Fibroblast of skin of scalp (primary cell): ENCODE measurements at regions not wholly inside any gene's neighbourhood (a gene's known extent, or its start where the extent isn't known, plus 50 kb on each side); places are given as distances from the start of the nearest gene placed in this dataset.
A peak's percentile ranks its signal among the peaks of the same experiment; 100 is the strongest.
"Not testable (repeated sequence)": the region's sequence is repeated elsewhere in the genome, so short reads cannot be mapped to it uniquely, and the experiment has no call there.

Experiments
- DNase-seq: peaks from one replicate; pipeline ENCODE4 v3.0.0-alpha.2; 2013

- peak; percentile 7 for DNase-seq
Measured at GRCh38 chr3:87792534-87793336, 266.1 kb downstream of the CGGBP1 start, which contains the start of gene HTR1F. Gene HTR1F (plus strand): TSS chr3:87792706.

GRCh38 chr3:87792198-87792533, 266.6 kb downstream of the CGGBP1 start:
- no peak for DNase-seq

GRCh38 chr3:87791248-87792027, 267.4 kb downstream of the CGGBP1 start:
- DNase-seq: no peak

GRCh38 chr3:87789049-87789448, 269.8 kb downstream of the CGGBP1 start:
- not testable (repeated sequence) for DNase-seq

GRCh38 chr3:87788516-87788915, 270.3 kb downstream of the CGGBP1 start:
- no peak for DNase-seq

GRCh38 chr3:87780811-87781210, 278.0 kb downstream of the CGGBP1 start:
- DNase-seq: no peak

GRCh38 chr3:87778876-87779275, 279.9 kb downstream of the CGGBP1 start:
- no peak for DNase-seq

- DNase-seq: peak; percentile 21
Measured at GRCh38 chr3:87771337-87772192, 287.2 kb downstream of the CGGBP1 start.

GRCh38 chr3:87766721-87767120, 292.1 kb downstream of the CGGBP1 start:
- no peak for DNase-seq

- no peak for DNase-seq
Measured at GRCh38 chr3:87765256-87765655, 293.5 kb downstream of the CGGBP1 start.

- DNase-seq: no peak
Measured at GRCh38 chr3:87761795-87762194, 297.0 kb downstream of the CGGBP1 start.

- DNase-seq: no peak
Measured at GRCh38 chr3:87761341-87761740, 297.5 kb downstream of the CGGBP1 start.

GRCh38 chr3:87756616-87757015, 302.2 kb downstream of the CGGBP1 start:
- no peak for DNase-seq

GRCh38 chr3:87755852-87756251, 303.0 kb downstream of the CGGBP1 start:
- DNase-seq: no peak

- no peak for DNase-seq
Measured at GRCh38 chr3:87742250-87742649, 316.6 kb downstream of the CGGBP1 start.

- DNase-seq: not testable (repeated sequence)
Measured at GRCh38 chr3:87740894-87741293, 317.9 kb downstream of the CGGBP1 start.

GRCh38 chr3:87737817-87738216, 321.0 kb downstream of the CGGBP1 start:
- DNase-seq: not testable (repeated sequence)

- DNase-seq: no peak
Measured at GRCh38 chr3:87733671-87734367, 325.0 kb downstream of the CGGBP1 start.

GRCh38 chr3:87732294-87732693, 326.5 kb downstream of the CGGBP1 start:
- DNase-seq: no peak

GRCh38 chr3:87727783-87728182, 331.0 kb downstream of the CGGBP1 start:
- no peak for DNase-seq

GRCh38 chr3:87719060-87719459, 339.7 kb downstream of the CGGBP1 start:
- DNase-seq: no peak

- no peak for DNase-seq
Measured at GRCh38 chr3:87710511-87710910, 348.3 kb downstream of the CGGBP1 start.
